ENCODE measurements at regions not wholly inside any gene's neighbourhood (a gene's known extent, or its start where the extent isn't known, plus 50 kb on each side); places are given as distances from the start of the nearest gene placed in this dataset.
"Not testable (repeated sequence)": the region's sequence is repeated elsewhere in the genome, so short reads cannot be mapped to it uniquely, and the experiment has no call there.

GRCh38 chr9:89848060-89849040 lies 243.5 kb downstream of the GADD45G start:
- no peak for DNase-seq

- DNase-seq, result no peak
These were observed 244.3 kb downstream of the GADD45G start for GRCh38 chr9:89849096-89849495.

- DNase-seq, result no peak
These were observed 245.3 kb downstream of the GADD45G start for GRCh38 chr9:89850153-89850552.

- DNase-seq, result no peak
These were observed 246.0 kb downstream of the GADD45G start for GRCh38 chr9:89850631-89851325.

GRCh38 chr9:89853161-89853560 lies 248.3 kb downstream of the GADD45G start:
- no peak for DNase-seq

- no peak for DNase-seq
These were observed 249.1 kb downstream of the GADD45G start for GRCh38 chr9:89853931-89854330.

- DNase-seq, result no peak
These were observed 250.1 kb downstream of the GADD45G start for GRCh38 chr9:89854715-89855475.

- not testable (repeated sequence) for DNase-seq
These were observed 251.5 kb downstream of the GADD45G start for GRCh38 chr9:89856296-89856695.

GRCh38 chr9:89856950-89857349 lies 252.1 kb downstream of the GADD45G start:
- not testable (repeated sequence) for DNase-seq

GRCh38 chr9:89859842-89860241 lies 255.0 kb downstream of the GADD45G start:
- not testable (repeated sequence) for DNase-seq

GRCh38 chr9:89861371-89861770 lies 256.6 kb downstream of the GADD45G start:
- DNase-seq, result not testable (repeated sequence)

GRCh38 chr9:89862316-89862715 lies 257.5 kb downstream of the GADD45G start:
- DNase-seq, result no peak

GRCh38 chr9:89863141-89863540 lies 258.3 kb downstream of the GADD45G start:
- no peak for DNase-seq

- no peak for DNase-seq
These were observed 259.0 kb downstream of the GADD45G start for GRCh38 chr9:89863837-89864236.

GRCh38 chr9:89864257-89864656 lies 259.4 kb downstream of the GADD45G start:
- DNase-seq, result no peak

- DNase-seq, result no peak
These were observed 259.9 kb downstream of the GADD45G start for GRCh38 chr9:89864731-89865130.

GRCh38 chr9:89865357-89865756 lies 260.5 kb downstream of the GADD45G start:
- no peak for DNase-seq

GRCh38 chr9:89865981-89866380 lies 261.2 kb downstream of the GADD45G start:
- DNase-seq, result no peak

- no peak for DNase-seq
These were observed 261.9 kb downstream of the GADD45G start for GRCh38 chr9:89866701-89867100.

- no peak for DNase-seq
These were observed 263.3 kb downstream of the GADD45G start for GRCh38 chr9:89868100-89868499.

GRCh38 chr9:89869793-89870580 lies 265.2 kb downstream of the GADD45G start:
- DNase-seq, result no peak

- DNase-seq, result no peak
These were observed 267.1 kb downstream of the GADD45G start for GRCh38 chr9:89871871-89872331.
